Bronchial epithelial cell (primary cell): ENCODE measurements at regions not wholly inside any gene's neighbourhood (a gene's known extent, or its start where the extent isn't known, plus 50 kb on each side); places are given as distances from the start of the nearest gene placed in this dataset.
"Not testable (repeated sequence)": the region's sequence is repeated elsewhere in the genome, so short reads cannot be mapped to it uniquely, and the experiment has no call there.

ENCODE experiments used
- DNase-seq: peaks from one replicate; pipeline ENCODE4 v3.0.0-alpha.2; 2010; ENCODE audit warnings: low read depth
- FAIRE-seq: peaks from 2 replicates; lab custom pipeline; 2011; peaks lifted over from hg19 to GRCh38; lab: Jason Lieb, UNC
- H3K27me3 ChIP-seq: 2 replicates; pipeline ENCODE4 v1.5.1; 2011; ENCODE audit warnings: low read length; ENCODE audit not compliant: control insufficient read depth, insufficient read depth
- H3K36me3 ChIP-seq: 2 replicates; pipeline ENCODE4 v1.5.1; 2011; ENCODE audit warnings: low read length; ENCODE audit not compliant: control insufficient read depth, insufficient read depth
- H3K4me3 ChIP-seq: 2 replicates; pipeline ENCODE4 v1.5.1; 2011; ENCODE audit warnings: mild to moderate bottlenecking, low read depth, low read length, control low read depth
- TF ChIP-seq, protein P1 (sequence below): IDR thresholded peaks from 2 replicates; pipeline ENCODE4 v1.5.1; 2011; ENCODE audit warnings: mild to moderate bottlenecking, moderate library complexity, low read length, control low read depth, inconsistent platforms; ENCODE audit not compliant: insufficient read depth, severe bottlenecking

DNA sequence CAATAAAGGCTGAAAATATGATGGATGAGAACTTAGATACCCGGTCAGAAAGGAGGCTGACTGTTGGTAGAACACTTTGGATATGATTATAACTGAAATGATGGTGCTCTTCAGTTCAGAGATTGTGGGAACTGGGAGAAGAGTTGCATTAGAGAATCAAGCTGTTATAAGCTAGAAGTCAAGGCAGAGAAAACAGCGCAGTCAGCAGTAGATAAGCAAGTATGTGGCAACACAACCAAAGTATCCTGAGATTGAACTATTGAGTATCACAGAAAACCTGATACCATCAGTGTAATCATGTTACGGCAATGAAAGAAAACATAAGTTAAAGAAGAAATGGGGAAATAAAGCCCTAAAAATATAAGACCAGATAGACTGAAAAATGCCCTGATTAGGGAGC, 633.9 kb upstream of the LRRTM1 start:
- DNase-seq (no peak), FAIRE-seq (no peak)
- TF ChIP-seq, protein P1, sequence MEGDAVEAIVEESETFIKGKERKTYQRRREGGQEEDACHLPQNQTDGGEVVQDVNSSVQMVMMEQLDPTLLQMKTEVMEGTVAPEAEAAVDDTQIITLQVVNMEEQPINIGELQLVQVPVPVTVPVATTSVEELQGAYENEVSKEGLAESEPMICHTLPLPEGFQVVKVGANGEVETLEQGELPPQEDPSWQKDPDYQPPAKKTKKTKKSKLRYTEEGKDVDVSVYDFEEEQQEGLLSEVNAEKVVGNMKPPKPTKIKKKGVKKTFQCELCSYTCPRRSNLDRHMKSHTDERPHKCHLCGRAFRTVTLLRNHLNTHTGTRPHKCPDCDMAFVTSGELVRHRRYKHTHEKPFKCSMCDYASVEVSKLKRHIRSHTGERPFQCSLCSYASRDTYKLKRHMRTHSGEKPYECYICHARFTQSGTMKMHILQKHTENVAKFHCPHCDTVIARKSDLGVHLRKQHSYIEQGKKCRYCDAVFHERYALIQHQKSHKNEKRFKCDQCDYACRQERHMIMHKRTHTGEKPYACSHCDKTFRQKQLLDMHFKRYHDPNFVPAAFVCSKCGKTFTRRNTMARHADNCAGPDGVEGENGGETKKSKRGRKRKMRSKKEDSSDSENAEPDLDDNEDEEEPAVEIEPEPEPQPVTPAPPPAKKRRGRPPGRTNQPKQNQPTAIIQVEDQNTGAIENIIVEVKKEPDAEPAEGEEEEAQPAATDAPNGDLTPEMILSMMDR = no peak
- Histone ChIP-seq H3K36me3 (no peaks in the 10 kb centered on the region), H3K27me3 (no peaks in the 10 kb centered on the region), H3K4me3 (no peak overlapping the region)

- H3K27me3 ChIP-seq, H3K36me3 ChIP-seq, FAIRE-seq, DNase-seq, H3K4me3 ChIP-seq: not testable (repeated sequence)
Measured at GRCh38 chr2:80931820-80932219, 627.3 kb upstream of the LRRTM1 start.

DNA sequence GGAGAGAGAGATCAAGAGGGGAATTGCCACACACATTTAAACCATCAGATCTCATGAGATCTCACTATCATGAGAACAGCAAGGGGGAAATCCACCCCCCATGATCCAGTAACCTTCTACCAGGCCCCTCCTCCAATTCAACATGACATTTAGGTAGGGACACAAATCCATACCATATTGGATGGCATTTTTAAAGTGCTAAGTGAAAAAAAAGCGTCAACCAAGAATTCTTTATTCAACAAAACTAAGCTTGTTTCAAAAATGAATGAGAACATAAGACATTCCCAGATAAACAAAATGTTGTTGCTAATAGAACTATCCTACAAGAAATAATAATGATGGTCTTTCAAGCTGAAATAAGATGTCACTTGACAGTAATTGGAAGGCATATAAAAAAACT, 626.2 kb upstream of the LRRTM1 start:
- FAIRE-seq (no peak), DNase-seq (no peak)
- Histone ChIP-seq H3K4me3 (no peak overlapping the region), H3K27me3 (no peaks in the 10 kb centered on the region), H3K36me3 (no peaks in the 10 kb centered on the region)
- TF ChIP-seq, protein P1 = no peak

DNA sequence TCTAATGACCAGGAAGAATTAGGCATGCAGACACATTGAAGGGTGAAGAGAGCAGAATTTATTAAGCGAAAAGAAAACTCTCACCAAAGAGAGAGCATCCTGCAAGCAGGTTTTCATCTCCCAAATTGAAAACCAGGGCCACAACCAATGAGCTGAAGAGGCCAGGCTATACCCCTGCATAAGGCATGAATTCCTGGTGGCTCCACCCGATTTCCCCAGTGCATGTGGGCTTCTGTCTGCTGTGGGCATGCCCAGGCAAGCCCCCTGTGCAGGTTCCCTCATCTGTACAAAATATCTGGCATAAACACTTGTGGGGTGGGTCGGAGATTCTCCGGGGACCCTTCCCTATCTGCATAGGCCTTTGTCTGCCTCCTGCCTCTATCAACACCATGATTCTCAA, 621.6 kb upstream of the LRRTM1 start:
- H3K36me3 ChIP-seq = no peaks in the 10 kb centered on the region

GRCh38 chr2:80896576-80896975, 592.0 kb upstream of the LRRTM1 start:
- DNase-seq = no peak
- FAIRE-seq = no peak

More for the DNA sequence above, 621.6 kb upstream of the LRRTM1 start:
- TF ChIP-seq, protein P1 = no peak
- DNase-seq = no peak
- no peak for FAIRE-seq
- Histone ChIP-seq H3K27me3 (no peaks in the 10 kb centered on the region), H3K4me3 (no peak overlapping the region)

GRCh38 chr2:80894486-80894885, 589.9 kb upstream of the LRRTM1 start:
- Histone ChIP-seq H3K36me3 (no peaks in the 10 kb centered on the region), H3K27me3 (no peaks in the 10 kb centered on the region), H3K4me3 (no peak overlapping the region)
- no peak for DNase-seq
- TF ChIP-seq, protein P1 = no peak
- FAIRE-seq = no peak

More at GRCh38 chr2:80896576-80896975, 592.0 kb upstream of the LRRTM1 start:
- Histone ChIP-seq H3K27me3 (no peaks in the 10 kb centered on the region), H3K4me3 (no peak overlapping the region), H3K36me3 (no peaks in the 10 kb centered on the region)
- TF ChIP-seq, protein P1 = no peak
